ENCODE measurements at regions not wholly inside any gene's neighbourhood (a gene's known extent, or its start where the extent isn't known, plus 50 kb on each side); places are given as distances from the start of the nearest gene placed in this dataset.

- no peak overlapping the region for H3K27ac Mint-ChIP-seq
- no peak overlapping the region for H3K4me3 Mint-ChIP-seq
- H3K9me3 Mint-ChIP-seq = no peaks in the 10 kb centered on the region
- H3K4me1 Mint-ChIP-seq (ENCODE audit: low read depth) = no peaks in the 10 kb centered on the region
- no peaks in the 10 kb centered on the region for H3K27me3 Mint-ChIP-seq (ENCODE audit: low read depth)
- CTCF ChIA-PET = interaction anchor here (1.3 kb wide), 1 partner anchor 10 kb away, joined by 5 read pairs; no protein-coding TSS in a partner anchor
- no peak for DNase-seq
- H3K36me3 Mint-ChIP-seq (ENCODE audit: low read depth) = no peaks in the 10 kb centered on the region
- intact Hi-C loops (cut with micrococcal nuclease) = no loop called here
Measured at GRCh38 chr14:99329711-99330315, 57.8 kb upstream of the BCL11B start.

GRCh38 chr14:99327458-99328250 is 55.7 kb upstream of the BCL11B start:
- Mint-ChIP-seq H3K27me3 (ENCODE audit: low read depth) (no peaks in the 10 kb centered on the region), H3K9me3 (no peaks in the 10 kb centered on the region), H3K27ac (no peak overlapping the region), H3K4me3 (no peak overlapping the region), H3K4me1 (ENCODE audit: low read depth) (no peaks in the 10 kb centered on the region), H3K36me3 (ENCODE audit: low read depth) (no peaks in the 10 kb centered on the region)
- DNase-seq = no peak
- CTCF ChIA-PET = no interaction called here
- intact Hi-C loops (cut with micrococcal nuclease) = no loop called here

GRCh38 chr14:99327050-99327449 is 55.1 kb upstream of the BCL11B start:
- H3K4me3 Mint-ChIP-seq = no peak overlapping the region
- CTCF ChIA-PET = no interaction called here
- H3K27ac Mint-ChIP-seq = no peak overlapping the region
- H3K36me3 Mint-ChIP-seq (ENCODE audit: low read depth) = no peaks in the 10 kb centered on the region
- intact Hi-C loops (cut with micrococcal nuclease) = no loop called here
- DNase-seq = no peak
- H3K27me3 Mint-ChIP-seq (ENCODE audit: low read depth) = no peaks in the 10 kb centered on the region
- no peaks in the 10 kb centered on the region for H3K4me1 Mint-ChIP-seq (ENCODE audit: low read depth)
- H3K9me3 Mint-ChIP-seq = no peaks in the 10 kb centered on the region

- CTCF ChIA-PET = no interaction called here
- H3K4me3 Mint-ChIP-seq = no peak overlapping the region
Measured at GRCh38 chr14:99326041-99326710, 54.2 kb upstream of the BCL11B start.

GRCh38 chr14:99325591-99325990 is 53.6 kb upstream of the BCL11B start:
- DNase-seq = no peak
- Mint-ChIP-seq H3K27me3 (ENCODE audit: low read depth) (no peaks in the 10 kb centered on the region), H3K27ac (no peak overlapping the region), H3K4me3 (no peak overlapping the region), H3K36me3 (ENCODE audit: low read depth) (no peaks in the 10 kb centered on the region), H3K9me3 (no peaks in the 10 kb centered on the region), H3K4me1 (ENCODE audit: low read depth) (no peaks in the 10 kb centered on the region)
- intact Hi-C loops (cut with micrococcal nuclease) = no loop called here
- CTCF ChIA-PET = no interaction called here

More at GRCh38 chr14:99326041-99326710, 54.2 kb upstream of the BCL11B start:
- no peaks in the 10 kb centered on the region for H3K9me3 Mint-ChIP-seq
- intact Hi-C loops (cut with micrococcal nuclease) = no loop called here
- H3K27me3 Mint-ChIP-seq (ENCODE audit: low read depth) = no peaks in the 10 kb centered on the region
- H3K36me3 Mint-ChIP-seq (ENCODE audit: low read depth) = no peaks in the 10 kb centered on the region
- DNase-seq = no peak
- no peak overlapping the region for H3K27ac Mint-ChIP-seq
- H3K4me1 Mint-ChIP-seq (ENCODE audit: low read depth) = no peaks in the 10 kb centered on the region

- intact Hi-C loops (cut with micrococcal nuclease) = no loop called here
- Mint-ChIP-seq H3K4me3 (no peak overlapping the region), H3K9me3 (no peaks in the 10 kb centered on the region), H3K27ac (no peak overlapping the region), H3K36me3 (ENCODE audit: low read depth) (no peaks in the 10 kb centered on the region), H3K4me1 (ENCODE audit: low read depth) (no peaks in the 10 kb centered on the region), H3K27me3 (ENCODE audit: low read depth) (no peaks in the 10 kb centered on the region)
- CTCF ChIA-PET = interaction anchor here (1.1 kb wide), 1 partner anchor 9 kb away, joined by 3 read pairs; no protein-coding TSS in a partner anchor
- no peak for DNase-seq
Measured at GRCh38 chr14:99325016-99325415, 53.0 kb upstream of the BCL11B start.

GRCh38 chr14:99324291-99324690 is 52.3 kb upstream of the BCL11B start:
- Mint-ChIP-seq H3K36me3 (ENCODE audit: low read depth) (no peaks in the 10 kb centered on the region), H3K4me3 (no peak overlapping the region)

GRCh38 chr14:99323603-99324185 is 51.7 kb upstream of the BCL11B start:
- Mint-ChIP-seq H3K9me3 (no peaks in the 10 kb centered on the region), H3K4me3 (no peak overlapping the region), H3K27ac (no peak overlapping the region), H3K4me1 (ENCODE audit: low read depth) (no peaks in the 10 kb centered on the region), H3K27me3 (ENCODE audit: low read depth) (no peaks in the 10 kb centered on the region), H3K36me3 (ENCODE audit: low read depth) (no peaks in the 10 kb centered on the region)
- intact Hi-C loops (cut with micrococcal nuclease) = no loop called here
- DNase-seq = no peak
- CTCF ChIA-PET = interaction anchor here (0.7 kb wide), 1 partner anchor 92 kb away, joined by 4 read pairs; no protein-coding TSS in a partner anchor

More at GRCh38 chr14:99324291-99324690, 52.3 kb upstream of the BCL11B start:
- Mint-ChIP-seq H3K27me3 (ENCODE audit: low read depth) (no peaks in the 10 kb centered on the region), H3K4me1 (ENCODE audit: low read depth) (no peaks in the 10 kb centered on the region), H3K27ac (no peak overlapping the region), H3K9me3 (no peaks in the 10 kb centered on the region)
- CTCF ChIA-PET = interaction anchor here (1.1 kb wide), 1 partner anchor 10 kb away, joined by 3 read pairs; no protein-coding TSS in a partner anchor
- intact Hi-C loops (cut with micrococcal nuclease) = no loop called here
- no peak for DNase-seq

GRCh38 chr14:99322731-99323599 is 51.0 kb upstream of the BCL11B start:
- CTCF ChIA-PET = interaction anchor here (0.7 kb wide), 1 partner anchor 93 kb away, joined by 4 read pairs; no protein-coding TSS in a partner anchor

GRCh38 chr14:99321955-99322730 is 50.1 kb upstream of the BCL11B start:
- no peak overlapping the region for H3K4me3 Mint-ChIP-seq

More at GRCh38 chr14:99322731-99323599, 51.0 kb upstream of the BCL11B start:
- no peaks in the 10 kb centered on the region for H3K9me3 Mint-ChIP-seq
- intact Hi-C loops (cut with micrococcal nuclease) = no loop called here
- no peak overlapping the region for H3K4me3 Mint-ChIP-seq
- no peaks in the 10 kb centered on the region for H3K4me1 Mint-ChIP-seq (ENCODE audit: low read depth)
- no peak overlapping the region for H3K27ac Mint-ChIP-seq
- DNase-seq = no peak
- H3K27me3 Mint-ChIP-seq (ENCODE audit: low read depth) = no peaks in the 10 kb centered on the region
- no peaks in the 10 kb centered on the region for H3K36me3 Mint-ChIP-seq (ENCODE audit: low read depth)

More at GRCh38 chr14:99321955-99322730, 50.1 kb upstream of the BCL11B start:
- DNase-seq = no peak
- H3K27ac Mint-ChIP-seq = no peak overlapping the region
- H3K27me3 Mint-ChIP-seq (ENCODE audit: low read depth) = no peaks in the 10 kb centered on the region
- no peaks in the 10 kb centered on the region for H3K9me3 Mint-ChIP-seq
- CTCF ChIA-PET = interaction anchor here (0.6 to 1.0 kb wide), 2 partner anchors 24 to 94 kb away, joined by 3 to 4 read pairs; no protein-coding TSS in a partner anchor
- H3K36me3 Mint-ChIP-seq (ENCODE audit: low read depth) = no peaks in the 10 kb centered on the region
- intact Hi-C loops (cut with micrococcal nuclease) = no loop called here
- no peaks in the 10 kb centered on the region for H3K4me1 Mint-ChIP-seq (ENCODE audit: low read depth)
